ENCODE measurements at regions not wholly inside any gene's neighbourhood (a gene's known extent, or its start where the extent isn't known, plus 50 kb on each side); places are given as distances from the start of the nearest gene placed in this dataset.

- no peak for DNase-seq (ENCODE audit: low spot score)
- no peak for TF ChIP-seq CTCF (IDR thresholded peaks at IDR 0.05)
- no peak for ATAC-seq (ENCODE audit: low FRiP score)
These were observed 50.5 kb upstream of the GRIN2A start for GRCh38 chr16:10232757-10233156.

- DNase-seq (ENCODE audit: low spot score) (no peak), ATAC-seq (ENCODE audit: low FRiP score) (no peak)
- no peak for TF ChIP-seq CTCF (IDR thresholded peaks at IDR 0.05)
These were observed 57.4 kb upstream of the GRIN2A start for GRCh38 chr16:10239640-10240039.

GRCh38 chr16:10240854-10241613 is 58.8 kb upstream of the GRIN2A start:
- TF ChIP-seq CTCF (IDR thresholded peaks at IDR 0.05): no peak
- ATAC-seq (ENCODE audit: low FRiP score): no peak
- no peak for DNase-seq (ENCODE audit: low spot score)

GRCh38 chr16:10242097-10242496 is 59.9 kb upstream of the GRIN2A start:
- DNase-seq (ENCODE audit: low spot score) (no peak), ATAC-seq (ENCODE audit: low FRiP score) (no peak)
- TF ChIP-seq CTCF (IDR thresholded peaks at IDR 0.05): no peak

- TF ChIP-seq CTCF (IDR thresholded peaks at IDR 0.05): no peak
- DNase-seq (ENCODE audit: low spot score) (no peak), ATAC-seq (ENCODE audit: low FRiP score) (no peak)
These were observed 60.7 kb upstream of the GRIN2A start for GRCh38 chr16:10242916-10243315.

- TF ChIP-seq CTCF (IDR thresholded peaks at IDR 0.05): no peak
- DNase-seq (ENCODE audit: low spot score) (no peak), ATAC-seq (ENCODE audit: low FRiP score) (no peak)
These were observed 62.8 kb upstream of the GRIN2A start for GRCh38 chr16:10245002-10245401.

GRCh38 chr16:10250137-10250828 is 68.1 kb upstream of the GRIN2A start:
- DNase-seq (ENCODE audit: low spot score): no peak
- ATAC-seq (ENCODE audit: low FRiP score): no peak
- TF ChIP-seq CTCF (IDR thresholded peaks at IDR 0.05): no peak

All from omental fat pad (tissue), 3 donors.